ENCODE measurements at regions not wholly inside any gene's neighbourhood (a gene's known extent, or its start where the extent isn't known, plus 50 kb on each side); places are given as distances from the start of the nearest gene placed in this dataset.

- TF ChIP-seq CTCF (IDR thresholded peaks at IDR 0.05; ENCODE audit: low read depth, low read length), result no peak
- no peak for DNase-seq (ENCODE audit: extremely low read depth, low read depth)
These were observed 54.6 kb upstream of the RXRA start for GRCh38 chr9:134271338-134272301.

GRCh38 chr9:134272302-134273023 is 53.8 kb upstream of the RXRA start:
- no peak for DNase-seq (ENCODE audit: extremely low read depth, low read depth)
- no peak for TF ChIP-seq CTCF (IDR thresholded peaks at IDR 0.05; ENCODE audit: low read depth, low read length)

- no peak for DNase-seq (ENCODE audit: extremely low read depth, low read depth)
- TF ChIP-seq CTCF (IDR thresholded peaks at IDR 0.05; ENCODE audit: low read depth, low read length), result no peak
These were observed 52.6 kb upstream of the RXRA start for GRCh38 chr9:134273647-134274046.

- DNase-seq (ENCODE audit: extremely low read depth, low read depth), result no peak
- TF ChIP-seq CTCF (IDR thresholded peaks at IDR 0.05; ENCODE audit: low read depth, low read length), result no peak
These were observed 50.9 kb upstream of the RXRA start for GRCh38 chr9:134275375-134275774.

GRCh38 chr9:134276453-134277245 is 49.6 kb upstream of the RXRA start:
- no peak for DNase-seq (ENCODE audit: extremely low read depth, low read depth)
- no peak for TF ChIP-seq CTCF (IDR thresholded peaks at IDR 0.05; ENCODE audit: low read depth, low read length)

Measured in AG09319 (cell line).